DMS 273 (cell line): ENCODE measurements at regions not wholly inside any gene's neighbourhood (a gene's known extent, or its start where the extent isn't known, plus 50 kb on each side); places are given as distances from the start of the nearest gene placed in this dataset.
"Not testable (repeated sequence)": the region's sequence is repeated elsewhere in the genome, so short reads cannot be mapped to it uniquely, and the experiment has no call there.

Source experiments
- DNase-seq: peaks from one replicate; lab custom pipeline; 2025; ENCODE audit not compliant: unreplicated experiment; lab: John Stamatoyannopoulos, UW

DNA sequence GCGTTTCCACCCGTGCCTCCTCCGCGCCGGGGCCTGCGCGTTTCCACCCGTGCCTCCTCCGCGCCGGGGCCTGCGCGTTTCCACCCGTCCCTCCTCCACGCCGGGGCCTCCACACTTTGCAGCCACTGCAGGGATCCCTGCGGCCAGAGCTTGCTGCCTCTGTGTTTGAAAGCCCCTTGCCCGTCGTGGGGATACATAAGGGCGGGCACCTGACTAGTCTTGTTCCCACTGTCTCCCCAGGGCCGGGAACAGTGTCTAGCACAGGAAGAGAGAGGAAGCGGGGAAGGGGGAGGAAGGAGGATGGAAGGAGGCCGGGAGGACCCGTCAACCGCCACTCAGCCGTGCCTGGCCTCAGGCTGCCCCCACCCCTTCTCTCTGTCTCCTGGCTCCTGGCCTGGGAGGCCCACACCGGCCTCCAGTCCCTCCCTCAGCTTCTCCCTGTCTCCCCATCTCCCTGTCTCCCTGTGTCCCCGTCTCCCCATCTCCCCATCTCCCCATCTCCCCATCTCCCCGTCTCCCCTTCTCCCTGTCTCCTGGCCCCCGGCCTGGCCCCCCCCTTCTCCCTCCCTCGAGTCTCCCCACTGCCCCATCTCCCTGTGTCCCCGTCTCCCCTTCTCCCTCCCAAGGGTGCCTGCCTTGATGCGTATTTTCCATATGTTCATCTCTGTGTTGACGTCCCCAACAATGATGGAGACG lies 155.6 kb upstream of the ZNF469 start:
- DNase-seq, result not testable (repeated sequence)

DNA sequence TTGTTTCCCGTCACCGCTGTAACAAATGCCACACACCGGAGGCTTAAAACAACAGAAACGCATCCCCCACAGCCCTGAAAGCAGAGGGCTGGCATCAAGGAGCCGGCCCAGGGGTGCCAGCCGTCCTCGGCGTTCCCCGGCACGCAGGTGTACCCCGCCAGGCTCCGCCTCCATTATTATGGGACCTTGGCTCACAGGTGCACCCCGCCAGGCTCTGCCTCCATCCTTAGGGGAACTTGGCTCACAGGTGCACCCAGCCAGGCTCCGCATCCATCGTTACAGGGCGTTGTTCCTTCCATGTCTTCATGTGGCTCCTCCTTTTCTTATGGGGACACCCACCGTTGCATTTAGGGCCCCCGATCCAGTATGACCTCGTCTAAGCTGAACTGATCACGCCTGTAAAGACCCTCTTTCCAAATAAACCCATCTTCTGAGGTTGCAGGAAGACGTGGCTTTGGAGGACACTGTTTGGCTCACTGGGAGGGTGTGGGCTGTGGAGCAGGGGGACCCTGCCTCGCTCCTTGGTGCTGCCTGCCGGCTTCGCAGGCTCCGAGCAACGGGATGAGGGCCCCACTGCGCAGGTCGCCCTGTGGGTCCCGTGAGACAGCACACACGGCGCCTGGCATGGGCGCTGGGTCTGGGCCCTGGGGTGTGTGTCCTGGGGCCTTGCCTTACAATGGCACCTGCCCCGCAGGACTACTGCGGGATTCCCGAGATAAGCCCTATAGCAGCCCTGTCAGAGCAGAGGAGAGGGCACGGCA lies 154.9 kb upstream of the ZNF469 start:
- not testable (repeated sequence) for DNase-seq

DNA sequence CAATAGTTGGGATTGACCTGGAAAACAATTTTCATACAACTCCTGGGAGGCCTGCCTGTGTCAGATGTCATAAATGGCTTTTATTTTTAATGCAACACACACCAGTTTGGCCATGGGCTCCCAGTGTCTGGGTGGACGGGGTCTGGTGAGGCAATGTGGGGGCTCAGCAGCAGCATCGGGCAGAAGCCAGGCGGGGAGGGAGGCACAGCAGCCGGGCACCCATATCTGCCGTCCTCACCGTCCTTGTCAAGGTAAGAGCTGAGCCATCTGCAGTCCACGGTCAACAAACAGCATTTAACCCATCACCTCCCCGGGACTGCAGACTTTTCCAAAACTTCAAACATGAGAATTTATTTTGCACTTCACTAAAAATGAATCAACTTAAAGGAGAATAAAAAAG lies 154.0 kb upstream of the ZNF469 start:
- not testable (repeated sequence) for DNase-seq

GRCh38 chr16:88229710-88230109 lies 153.0 kb upstream of the ZNF469 start:
- not testable (repeated sequence) for DNase-seq

DNA sequence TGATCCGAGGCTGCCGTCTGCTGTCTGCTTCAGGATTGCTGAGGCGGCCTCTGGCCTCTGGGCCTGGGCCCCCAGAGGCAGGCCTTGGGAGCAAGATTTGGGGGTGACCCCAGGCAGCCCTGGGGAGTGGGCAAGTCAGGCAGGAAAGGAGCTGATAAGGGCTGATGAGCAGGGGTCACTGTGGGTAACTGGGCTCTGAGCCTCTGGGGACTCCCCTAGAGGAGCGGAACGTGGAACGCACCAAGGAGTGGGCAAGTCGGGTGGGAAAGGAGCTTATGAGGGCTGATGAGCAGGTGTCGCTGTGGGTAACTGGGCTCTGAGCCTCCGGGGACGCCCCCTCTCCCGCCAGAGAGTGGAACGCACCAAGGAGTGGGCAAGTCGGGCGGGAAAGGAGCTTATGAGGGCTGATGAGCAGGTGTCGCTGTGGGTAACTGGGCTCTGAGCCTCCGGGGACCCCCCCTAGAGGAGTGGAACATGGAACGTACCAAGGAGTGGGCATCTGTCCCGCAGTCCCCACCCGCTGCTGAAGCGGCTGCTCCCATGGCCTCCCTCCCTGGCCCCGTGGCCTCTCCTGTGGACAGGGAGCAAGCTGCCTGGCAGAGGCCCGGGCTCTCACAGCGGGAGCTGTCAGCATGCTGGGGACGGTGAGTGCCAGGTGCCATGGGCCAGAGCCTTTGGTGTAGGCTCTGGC lies 152.3 kb upstream of the ZNF469 start:
- not testable (repeated sequence) for DNase-seq

- DNase-seq, result not testable (repeated sequence)
Observed at GRCh38 chr16:88230967-88231615, 151.7 kb upstream of the ZNF469 start.

GRCh38 chr16:88231839-88232238 lies 150.9 kb upstream of the ZNF469 start:
- DNase-seq, result not testable (repeated sequence)

DNA sequence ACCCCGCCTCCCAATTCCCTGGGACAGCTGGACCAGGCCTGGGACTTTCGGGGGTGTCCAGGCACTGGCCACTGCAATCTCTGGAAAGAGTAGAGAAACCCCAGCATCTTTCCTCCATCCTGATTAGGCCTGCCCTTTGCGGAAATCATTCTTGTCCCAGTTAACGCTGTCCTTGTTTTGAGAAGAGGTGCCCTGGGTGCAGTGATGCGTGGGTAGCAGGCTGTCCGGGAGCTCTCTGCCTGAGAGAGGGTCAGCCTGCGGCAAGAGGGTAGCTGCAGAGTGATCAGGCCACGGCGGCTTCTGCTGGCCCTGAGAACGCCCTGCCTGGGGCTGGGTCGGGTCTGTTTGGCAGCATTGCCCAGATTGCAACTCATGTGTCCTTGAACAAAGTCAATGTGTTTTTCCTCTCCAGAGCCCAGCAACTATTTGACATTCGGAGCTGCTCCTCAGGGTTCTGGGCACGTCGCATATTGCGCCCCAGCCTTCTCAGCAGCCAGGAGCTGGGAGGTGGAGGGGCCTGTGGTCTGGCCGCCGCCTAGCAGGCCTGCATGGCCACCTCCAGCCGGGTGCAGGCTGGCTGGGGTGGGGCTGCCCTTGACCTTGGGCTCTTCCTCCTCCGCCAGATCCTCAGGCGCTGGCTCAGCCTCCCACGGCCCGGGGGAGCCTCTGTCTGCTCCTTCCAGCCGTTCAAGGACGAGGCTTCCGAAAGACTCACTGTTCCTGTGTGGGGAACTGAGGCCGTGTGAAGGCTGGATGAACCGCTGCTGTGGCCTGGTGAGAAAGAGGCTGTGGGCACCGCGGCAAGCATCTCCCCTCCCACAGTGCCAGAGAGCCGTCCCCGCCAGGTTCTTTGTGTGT lies 150.1 kb upstream of the ZNF469 start:
- not testable (repeated sequence) for DNase-seq

- DNase-seq, result not testable (repeated sequence)
Observed at GRCh38 chr16:88233621-88234420, 148.9 kb upstream of the ZNF469 start.

GRCh38 chr16:88234421-88235271 lies 148.1 kb upstream of the ZNF469 start:
- DNase-seq, result not testable (repeated sequence)

DNA sequence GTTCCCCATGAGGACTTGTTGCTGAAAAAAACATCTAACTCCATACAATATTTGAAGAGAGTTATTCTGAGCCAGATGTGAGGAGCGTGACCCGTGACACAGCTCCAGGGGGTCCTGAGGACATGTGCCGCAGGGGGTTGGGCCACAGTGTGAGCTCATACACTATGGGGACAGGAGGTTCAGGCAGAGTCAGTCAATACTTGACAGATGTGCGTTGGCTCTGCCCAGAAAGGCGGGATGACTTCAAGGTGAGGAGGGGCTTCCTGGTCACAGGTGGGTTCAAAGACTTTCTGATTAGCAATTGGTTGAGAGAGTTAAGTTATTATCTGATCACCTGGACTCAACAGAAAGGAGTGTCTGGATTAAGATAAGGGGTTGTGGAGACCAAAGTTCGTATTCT lies 147.1 kb upstream of the ZNF469 start:
- DNase-seq, result not testable (repeated sequence)

DNA sequence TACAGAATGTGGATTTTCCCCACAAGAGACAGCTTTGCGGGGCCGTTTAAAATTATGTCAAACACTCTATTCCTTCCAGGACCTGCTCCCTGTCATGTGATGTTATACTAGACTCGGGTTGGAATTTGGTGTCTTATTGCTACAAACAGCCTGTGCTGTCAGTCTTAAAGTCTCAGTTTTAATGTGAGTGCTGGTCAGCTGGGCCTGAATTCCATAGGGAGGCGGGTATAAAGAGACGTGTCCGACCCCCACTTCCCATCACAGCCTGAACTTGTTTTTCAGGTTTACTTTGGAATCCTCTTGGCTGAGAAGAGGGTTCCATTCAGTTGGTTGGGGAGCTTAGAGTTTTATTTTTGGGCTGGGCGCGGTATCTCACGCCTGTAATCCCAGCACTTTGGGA lies 146.5 kb upstream of the ZNF469 start:
- DNase-seq, result not testable (repeated sequence)

DNA sequence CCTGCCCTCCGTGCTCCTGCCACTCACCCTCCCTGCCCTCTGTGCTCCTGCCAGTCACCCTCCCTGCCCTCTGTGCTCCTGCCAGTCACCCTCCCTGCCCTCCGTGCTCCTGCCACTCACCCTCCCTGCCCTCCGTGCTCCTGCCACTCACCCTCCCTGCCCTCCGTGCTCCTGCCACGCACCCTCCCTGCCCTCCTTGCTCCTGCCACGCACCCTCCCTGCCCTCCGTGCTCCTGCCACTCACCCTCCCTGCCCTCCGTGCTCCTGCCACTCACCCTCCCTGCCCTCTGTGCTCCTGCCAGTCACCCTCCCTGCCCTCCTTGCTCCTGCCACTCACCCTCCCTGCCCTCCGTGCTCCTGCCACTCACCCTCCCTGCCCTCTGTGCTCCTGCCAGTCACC lies 145.4 kb upstream of the ZNF469 start:
- not testable (repeated sequence) for DNase-seq

- not testable (repeated sequence) for DNase-seq
Observed at GRCh38 chr16:88237761-88238415, 144.9 kb upstream of the ZNF469 start.

DNA sequence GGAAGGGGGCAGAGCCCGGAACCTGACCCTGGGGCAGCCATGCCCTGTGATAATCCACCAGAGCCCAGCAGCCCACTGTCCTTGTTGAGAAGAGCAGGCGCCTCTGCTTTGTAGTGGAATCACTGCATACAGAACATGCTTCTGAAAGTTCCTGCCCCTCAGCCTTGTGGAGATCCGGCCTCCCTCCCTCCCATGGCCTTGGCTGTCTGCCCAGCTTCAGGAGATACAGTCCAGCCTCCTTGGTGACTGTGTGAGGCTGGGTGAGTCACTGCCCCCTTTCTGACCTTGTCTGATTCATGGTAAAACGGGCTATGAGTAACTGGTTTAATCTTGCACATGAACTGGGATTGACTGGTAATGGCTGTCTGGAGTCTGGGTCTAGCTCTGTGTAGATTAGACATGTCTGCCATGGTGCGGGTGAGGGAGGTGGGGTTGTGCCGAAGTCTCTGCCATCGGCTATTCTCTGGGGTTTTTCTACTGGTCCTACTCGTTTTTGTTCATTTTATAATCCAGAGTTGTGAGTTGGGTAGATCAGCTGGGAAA lies 144.0 kb upstream of the ZNF469 start:
- peak; percentile 72 for DNase-seq

GRCh38 chr16:88240118-88240517 lies 142.6 kb upstream of the ZNF469 start:
- not testable (repeated sequence) for DNase-seq

GRCh38 chr16:88240776-88241175 lies 142.0 kb upstream of the ZNF469 start:
- DNase-seq, result not testable (repeated sequence)
